K562 (cell line): ENCODE measurements at regions not wholly inside any gene's neighbourhood (a gene's known extent, or its start where the extent isn't known, plus 50 kb on each side); places are given as distances from the start of the nearest gene placed in this dataset.

Experiments used
- ATAC-seq: fragments of 200-7000 bp; cut with Tn5 transposase; 3 replicates; pipeline ENCODE4 v1.9.1; 2020; ENCODE audit warnings: moderate library complexity
- BruUV-seq: library from RNA; stranded (reverse); fragments of 400-500 nt; replicated peaks from 2 replicates; lab custom pipeline; 2021; lab: Mats Ljungman, UMichigan
- CTCF ChIA-PET: fragments of 300-600 bp; formaldehyde crosslinking; extraction: SDS; loops from one replicate; lab custom pipeline; 2021; ENCODE audit warnings: low intra/inter-chr PET ratio; lab: Yijun Ruan, JAX
- POLR2A ChIA-PET: fragments of 300-600, 350-650 bp; sonication (Branson Sonifier 250); formaldehyde crosslinking; extraction: SDS; loops from one replicate; lab custom pipeline; 2021; ENCODE audit warnings: antibody characterized with exemption, inconsistent platforms; lab: Yijun Ruan, JAX
- DNase-seq, 4 experiments: peaks; one replicate each; pipeline versions ENCODE4 v3.0.0 to v3.0.0-alpha.2; 2011 to 2018; ENCODE audit warnings: low spot score in 3 of 4, mixed read lengths in 3 of 4; ENCODE audit errors: extremely low read depth in 1 of 4
- FAIRE-seq: peaks from 2 replicates; lab custom pipeline; 2011; peaks lifted over from hg19 to GRCh38; lab: Jason Lieb, UNC
- H2AFZ ChIP-seq: 2 replicates; pipeline ENCODE4 v1.6.0; 2011; ENCODE audit warnings: low read depth, low read length, control low read depth, inconsistent platforms
- H3K27ac ChIP-seq: fragments of 200-600 bp; 3 replicates; pipeline ENCODE4 v1.8.0; 2011; ENCODE audit warnings: low read depth, mild to moderate bottlenecking, control low read depth, inconsistent platforms, low read length, moderate library complexity, mixed read lengths; ENCODE audit errors: extremely low read depth
- H3K27me3 ChIP-seq, 2 experiments: fragments of 300-600 bp in 1 of 2; 2 replicates in 1 of 2; 3 replicates in 1 of 2; pipeline versions ENCODE4 v1.6.0 to v1.8.0; 2011; ENCODE audit warnings: inconsistent platforms in 2 of 2, low read length in 2 of 2, mild to moderate bottlenecking in 1 of 2, mixed read lengths in 1 of 2, moderate library complexity in 1 of 2; ENCODE audit not compliant: control insufficient read depth in 2 of 2, insufficient read depth in 2 of 2
- H3K36me3 ChIP-seq: fragments of 300-600 bp; 3 replicates; pipeline ENCODE4 v1.8.0; 2011; ENCODE audit warnings: mild to moderate bottlenecking, low read length, inconsistent platforms; ENCODE audit not compliant: control insufficient read depth, insufficient read depth
- H3K4me1 ChIP-seq, 2 experiments: fragments of 200-600 bp in 1 of 2; replicated peaks in 1 of 2; 2 replicates in 1 of 2; 3 replicates in 1 of 2; pipeline versions ENCODE4 v1.5.1 to v1.8.0; 2011; ENCODE audit warnings: inconsistent platforms in 2 of 2, low read length in 2 of 2, mild to moderate bottlenecking in 1 of 2, mixed read lengths in 1 of 2, moderate library complexity in 1 of 2; ENCODE audit not compliant: control insufficient read depth in 2 of 2, insufficient read depth in 2 of 2
- H3K4me2 ChIP-seq: 2 replicates; pipeline ENCODE4 v1.6.1; 2011; ENCODE audit warnings: low read length, control low read depth, inconsistent platforms, mixed read lengths; ENCODE audit not compliant: insufficient read depth
- H3K4me3 ChIP-seq: fragments of 200-600 bp; sonication (generic), shearing (Covaris generic); 2 replicates; pipeline ENCODE4 v1.5.1; 2016; ENCODE audit warnings: control low read depth, inconsistent platforms
- H3K79me2 ChIP-seq: fragments of 200-600 bp; 3 replicates; pipeline ENCODE4 v1.8.0; 2011; ENCODE audit warnings: low read length, inconsistent platforms; ENCODE audit not compliant: control insufficient read depth, insufficient read depth
- H3K9ac ChIP-seq, 2 experiments: 2 replicates each; pipeline versions ENCODE4 v1.6.0 to v1.6.1; 2011; ENCODE audit warnings: low read depth in 2 of 2, low read length in 2 of 2, control low read depth in 1 of 2, inconsistent platforms in 1 of 2, mild to moderate bottlenecking in 1 of 2, mixed read lengths in 1 of 2; ENCODE audit not compliant: insufficient read depth in 1 of 2
- H3K9me1 ChIP-seq: one replicate; pipeline ENCODE4 v1.6.0; 2011; ENCODE audit warnings: inconsistent platforms, mild to moderate bottlenecking, low read length, moderate library complexity; ENCODE audit not compliant: control insufficient read depth, insufficient read depth
- H3K9me3 ChIP-seq: replicated peaks from 2 replicates; pipeline ENCODE4 v1.5.1; 2011; ENCODE audit warnings: low read depth, low read length, inconsistent platforms; ENCODE audit not compliant: control insufficient read depth, insufficient read depth
- H4K20me1 ChIP-seq: replicated peaks from 2 replicates; pipeline ENCODE4 v1.6.1; 2011; ENCODE audit warnings: low read length, inconsistent platforms, mixed read lengths; ENCODE audit not compliant: control insufficient read depth, insufficient read depth
- E2F8 ChIP-seq: fragments of 450-650 bp; IDR thresholded peaks from 2 replicates; pipeline ENCODE4 v1.7.1; 2018; ENCODE audit warnings: mild to moderate bottlenecking, low read depth; ENCODE audit not compliant: partially characterized antibody
- ELF4 ChIP-seq: fragments of 450-650 bp; formaldehyde crosslinking; IDR thresholded peaks from 2 replicates; pipeline ENCODE4 v1.4.0; 2022; ENCODE audit warnings: missing genetic modification characterization
- KLF1 ChIP-seq: fragments of 450-650 bp; IDR thresholded peaks from 2 replicates; pipeline ENCODE4 v1.6.1; 2016; ENCODE audit warnings: missing genetic modification characterization, missing compliant biosample characterization
- MTF1 ChIP-seq: fragments of 250-450 bp; sonication (Bioruptor Pico); IDR thresholded peaks from 2 replicates; pipeline ENCODE4 v1.9.0; 2021; ENCODE audit warnings: moderate library complexity, mild to moderate bottlenecking, inconsistent platforms, borderline replicate concordance
- PHF8 ChIP-seq: fragments of 200-600 bp; sonication (generic); IDR thresholded peaks from 2 replicates; pipeline ENCODE4 v1.6.1; 2012; ENCODE audit warnings: mixed run types, mild to moderate bottlenecking, inconsistent platforms, low read length, moderate library complexity, borderline replicate concordance
- SRSF9 ChIP-seq: fragments of 200-400 bp; formaldehyde crosslinking; IDR thresholded peaks from 2 replicates; pipeline ENCODE4 v1.6.1; 2017; ENCODE audit warnings: low read depth, low read length, borderline replicate concordance
- ZFPM2 ChIP-seq: fragments of 250-450 bp; sonication (Bioruptor Pico); IDR thresholded peaks from 2 replicates; pipeline ENCODE4 v1.5.1; 2022; ENCODE audit warnings: mild to moderate bottlenecking
- ZNF143 ChIP-seq: sonication (generic); formaldehyde crosslinking; IDR thresholded peaks from 2 replicates; pipeline ENCODE4 v1.9.0; 2022; ENCODE audit warnings: mild to moderate bottlenecking, missing genetic modification reagents
- ZNF311 ChIP-seq: fragments of 250-450 bp; sonication (Bioruptor Pico); IDR thresholded peaks from 2 replicates; pipeline ENCODE4 v1.4.0; 2020; ENCODE audit warnings: mild to moderate bottlenecking, moderate library complexity
- ZNF77 ChIP-seq: fragments of 250-450 bp; sonication (Bioruptor Pico); IDR thresholded peaks from 2 replicates; pipeline ENCODE4 v1.5.0; 2020
- WGBS: fragments of 100-300 bp; shearing (Covaris generic); methylation state at CpG from one replicate; pipeline ENCODE4 v1.1.6; 2016; ENCODE audit warnings: low coverage, mixed read lengths; ENCODE audit not compliant: insufficient coverage; ENCODE audit errors: missing lambda C conversion rate; 5-methylcytosine and 5-hydroxymethylcytosine counted together
- in situ Hi-C: fragments of 300-500 bp; cut with MboI; formaldehyde crosslinking; loops from 4 replicates; pipeline ENCODE4 v1.15.0; 2018; ENCODE audit warnings: inconsistent platforms, mixed read lengths
- intact Hi-C: fragments of 100-400 bp; cut with micrococcal nuclease; formaldehyde crosslinking; loops from 2 replicates; pipeline ENCODE4 v1.14.2; 2022
- TF ChIP-seq, protein P1 (sequence below): IDR thresholded peaks from 2 replicates; pipeline ENCODE4 v1.6.1; 2011; ENCODE audit not compliant: insufficient read length; ENCODE audit errors: extremely low read depth
- TF ChIP-seq, protein P2 (sequence below): fragments of 250-450 bp; sonication (Bioruptor Pico); IDR thresholded peaks from 2 replicates; pipeline ENCODE4 v1.4.0; 2020; ENCODE audit warnings: mild to moderate bottlenecking

- no peaks in the 10 kb centered on the region for H3K9me3 ChIP-seq
- no peaks in the 10 kb centered on the region for H3K79me2 ChIP-seq
- intact Hi-C loops, result no loop called here
- POLR2A ChIA-PET, result no interaction called here
- no peak for DNase-seq
- TF ChIP-seq PHF8 (no peak), ELF4 (CRISPR knock-in tag) (no peak), ZNF77 (no peak), KLF1 (tag) (no peak), E2F8 (no peak), ZNF143 (CRISPR knock-in tag) (no peak), ZFPM2 (CRISPR knock-in tag) (no peak), MTF1 (CRISPR knock-in tag) (no peak), ZNF311 (CRISPR knock-in tag) (no peak), SRSF9 (no peak)
- TF ChIP-seq, protein P1, sequence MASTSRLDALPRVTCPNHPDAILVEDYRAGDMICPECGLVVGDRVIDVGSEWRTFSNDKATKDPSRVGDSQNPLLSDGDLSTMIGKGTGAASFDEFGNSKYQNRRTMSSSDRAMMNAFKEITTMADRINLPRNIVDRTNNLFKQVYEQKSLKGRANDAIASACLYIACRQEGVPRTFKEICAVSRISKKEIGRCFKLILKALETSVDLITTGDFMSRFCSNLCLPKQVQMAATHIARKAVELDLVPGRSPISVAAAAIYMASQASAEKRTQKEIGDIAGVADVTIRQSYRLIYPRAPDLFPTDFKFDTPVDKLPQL, result no peak
- TF ChIP-seq, protein P2, sequence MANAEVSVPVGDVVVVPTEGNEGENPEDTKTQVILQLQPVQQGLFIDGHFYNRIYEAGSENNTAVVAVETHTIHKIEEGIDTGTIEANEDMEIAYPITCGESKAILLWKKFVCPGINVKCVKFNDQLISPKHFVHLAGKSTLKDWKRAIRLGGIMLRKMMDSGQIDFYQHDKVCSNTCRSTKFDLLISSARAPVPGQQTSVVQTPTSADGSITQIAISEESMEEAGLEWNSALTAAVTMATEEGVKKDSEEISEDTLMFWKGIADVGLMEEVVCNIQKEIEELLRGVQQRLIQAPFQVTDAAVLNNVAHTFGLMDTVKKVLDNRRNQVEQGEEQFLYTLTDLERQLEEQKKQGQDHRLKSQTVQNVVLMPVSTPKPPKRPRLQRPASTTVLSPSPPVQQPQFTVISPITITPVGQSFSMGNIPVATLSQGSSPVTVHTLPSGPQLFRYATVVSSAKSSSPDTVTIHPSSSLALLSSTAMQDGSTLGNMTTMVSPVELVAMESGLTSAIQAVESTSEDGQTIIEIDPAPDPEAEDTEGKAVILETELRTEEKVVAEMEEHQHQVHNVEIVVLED (CRISPR knock-in tag), result no peak
- TF ChIP-seq, all 486 proteins: peak for 0
- H3K4me3 ChIP-seq, result no peak overlapping the region
- FAIRE-seq (no peak), ATAC-seq (no peak)
- CTCF ChIA-PET, result no interaction called here
- BruUV-seq, result no TSS peak
- H3K36me3 ChIP-seq, result no peaks in the 10 kb centered on the region
- H3K4me2 ChIP-seq, result no peak overlapping the region
- H2AFZ ChIP-seq, result no peak overlapping the region
- no peak overlapping the region for H3K9ac ChIP-seq
- H3K9me1 ChIP-seq, result no peaks in the 10 kb centered on the region
- no peaks in the 10 kb centered on the region for H3K27me3 ChIP-seq
- WGBS, result 0% methylated on average over 1 of the region's 1 CpG
- no peaks in the 10 kb centered on the region for H4K20me1 ChIP-seq
- in situ Hi-C loops, result no loop called here
- no peak overlapping the region for H3K27ac ChIP-seq
- H3K4me1 ChIP-seq, result no peaks in the 10 kb centered on the region
These were observed 133.0 kb upstream of the AUTS2 start for GRCh38 chr7:69465262-69465661.
